GM19351 (cell line): ENCODE measurements at regions not wholly inside any gene's neighbourhood (a gene's known extent, or its start where the extent isn't known, plus 50 kb on each side); places are given as distances from the start of the nearest gene placed in this dataset.

Experiments
- ATAC-seq: cut with Tn5 transposase; IDR thresholded peaks from one replicate; pipeline ENCODE4 v1.9.1; 2021; ENCODE audit warnings: mild to moderate bottlenecking, moderate library complexity; ENCODE audit not compliant: unreplicated experiment

GRCh38 chr2:12964904-12965539 lies 248.3 kb downstream of the TRIB2 start:
- ATAC-seq, result no peak

GRCh38 chr2:12965540-12966269 lies 249.0 kb downstream of the TRIB2 start:
- ATAC-seq, result no peak

DNA sequence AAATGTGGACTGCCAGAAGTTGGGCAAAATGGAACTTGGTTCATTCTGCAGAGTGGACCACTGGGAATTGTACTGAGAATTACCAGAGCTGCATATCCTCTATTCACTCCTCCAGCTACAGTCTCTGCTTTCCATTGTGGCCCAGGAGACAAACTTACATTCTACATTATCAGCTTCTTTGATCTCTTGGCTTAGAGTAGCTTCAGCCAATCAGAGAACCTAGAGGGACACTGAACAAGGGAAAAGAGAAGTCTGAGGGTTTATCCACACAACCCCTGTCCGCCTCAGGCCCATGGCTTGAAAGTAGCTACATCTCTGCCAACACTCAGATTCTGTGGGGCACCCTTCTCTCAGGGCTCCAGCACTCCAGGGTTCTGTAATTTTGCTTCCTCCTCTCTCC lies 251.1 kb downstream of the TRIB2 start:
- no peak for ATAC-seq

- no peak for ATAC-seq
Observed at GRCh38 chr2:12968399-12968798, 251.7 kb downstream of the TRIB2 start.

DNA sequence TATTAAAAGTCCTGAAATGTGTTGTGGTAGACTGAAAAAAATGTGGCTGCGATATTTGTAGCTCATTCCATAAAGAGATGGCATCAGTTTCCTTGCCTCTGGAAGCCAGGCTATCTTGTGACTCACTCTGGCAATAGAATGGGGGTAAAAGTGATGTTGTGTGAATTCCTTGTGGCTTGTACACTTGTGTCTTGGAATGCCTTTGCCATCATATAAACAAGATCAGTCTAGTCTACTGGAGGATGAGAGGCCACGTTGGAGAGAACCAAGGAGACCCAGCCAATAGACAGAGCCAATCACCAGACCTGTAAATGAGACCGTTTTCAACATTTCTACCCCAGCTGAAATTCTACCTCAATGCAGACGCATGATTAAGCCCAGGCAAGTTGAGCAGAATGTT lies 254.1 kb downstream of the TRIB2 start:
- no peak for ATAC-seq

DNA sequence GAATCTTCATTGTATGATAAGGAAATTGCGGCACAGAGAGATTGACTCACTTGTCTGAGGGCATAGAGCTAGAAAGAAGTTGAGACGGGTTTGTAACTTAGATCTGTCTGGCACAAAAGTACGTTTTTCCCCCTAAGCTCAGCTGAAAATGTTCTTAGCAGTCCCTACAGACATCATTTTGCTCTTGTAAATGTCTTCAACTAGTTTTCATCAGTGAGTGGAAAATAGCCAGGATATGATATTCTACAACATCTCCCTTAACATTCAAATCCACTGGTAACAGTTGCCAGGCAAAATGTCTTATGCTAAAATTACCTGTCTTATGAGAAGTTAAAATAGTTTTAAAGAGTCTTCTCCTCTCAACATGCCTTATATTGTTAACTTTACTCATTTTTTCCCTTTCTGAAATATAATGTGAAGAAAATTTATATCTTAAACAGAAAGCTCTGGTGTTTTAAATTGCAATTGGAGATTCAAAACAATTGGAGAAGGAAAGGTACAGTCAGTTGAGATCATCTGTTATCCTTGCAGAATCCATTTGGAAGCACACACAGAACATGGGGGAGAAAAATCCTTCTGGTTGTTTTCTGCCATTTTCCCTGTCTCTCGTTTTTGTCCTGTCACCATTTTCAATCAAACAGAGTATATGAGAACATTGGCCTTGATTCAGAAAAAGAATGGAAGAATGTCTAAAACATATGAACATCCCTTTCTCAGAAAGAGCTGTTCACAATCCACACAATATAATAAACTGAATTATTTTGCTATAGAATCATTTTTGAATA lies 255.0 kb downstream of the TRIB2 start:
- ATAC-seq, result no peak

DNA sequence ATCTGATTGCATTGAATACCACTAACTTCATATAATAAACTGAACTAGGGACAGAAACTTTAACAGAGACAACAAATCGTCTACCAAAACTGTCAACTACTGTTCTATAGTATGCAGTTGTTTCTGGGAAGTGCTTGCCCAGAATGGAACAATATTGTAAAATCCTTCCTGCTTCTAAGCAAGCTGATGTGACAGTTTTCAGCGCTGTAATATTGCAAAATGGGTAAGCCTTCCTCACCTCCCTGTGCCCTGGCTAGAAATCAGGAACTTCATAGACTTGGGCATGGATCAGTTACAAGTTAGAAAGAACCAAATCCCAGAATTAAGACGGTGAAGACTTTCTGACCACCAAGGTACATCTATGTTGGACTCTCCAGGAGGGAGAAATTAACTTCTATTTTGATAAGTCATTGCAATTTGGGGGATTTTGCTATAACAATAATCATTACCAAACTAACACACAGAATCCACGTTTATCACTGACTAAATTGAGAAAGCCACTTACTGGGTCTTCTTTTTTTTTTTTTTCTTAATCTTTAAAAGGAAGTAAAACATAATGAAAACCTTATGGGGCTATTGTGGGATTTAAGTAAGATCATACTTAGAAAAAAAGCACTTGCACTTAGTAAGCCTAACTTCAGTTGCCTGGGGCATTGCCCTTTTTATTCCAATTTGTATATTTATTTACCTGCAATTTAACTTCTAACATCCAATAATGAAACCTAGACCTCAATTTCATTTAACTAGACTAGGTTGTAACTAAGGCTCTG lies 261.5 kb downstream of the TRIB2 start:
- no peak for ATAC-seq

DNA sequence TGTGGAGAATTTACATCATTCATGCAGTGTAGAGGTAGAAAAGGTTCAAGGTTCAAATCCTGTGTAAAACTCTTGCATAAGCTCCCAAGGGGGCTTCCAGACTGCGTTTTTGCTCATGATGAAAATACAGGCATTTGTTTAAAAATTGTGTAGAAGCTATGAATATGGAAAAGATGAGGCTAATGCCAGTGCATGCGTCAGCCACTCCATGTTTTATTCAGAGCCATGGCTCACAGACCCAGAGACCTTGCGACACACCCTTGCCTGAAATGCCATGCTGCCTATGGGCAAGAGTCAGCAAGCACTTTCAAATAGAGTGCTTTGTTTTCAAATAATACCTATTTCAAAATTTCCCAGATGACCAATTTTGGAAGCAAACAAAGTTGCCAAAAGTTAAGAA lies 262.3 kb downstream of the TRIB2 start:
- ATAC-seq, result no peak

- no peak for ATAC-seq
Observed at GRCh38 chr2:12980817-12981216, 264.1 kb downstream of the TRIB2 start.

DNA sequence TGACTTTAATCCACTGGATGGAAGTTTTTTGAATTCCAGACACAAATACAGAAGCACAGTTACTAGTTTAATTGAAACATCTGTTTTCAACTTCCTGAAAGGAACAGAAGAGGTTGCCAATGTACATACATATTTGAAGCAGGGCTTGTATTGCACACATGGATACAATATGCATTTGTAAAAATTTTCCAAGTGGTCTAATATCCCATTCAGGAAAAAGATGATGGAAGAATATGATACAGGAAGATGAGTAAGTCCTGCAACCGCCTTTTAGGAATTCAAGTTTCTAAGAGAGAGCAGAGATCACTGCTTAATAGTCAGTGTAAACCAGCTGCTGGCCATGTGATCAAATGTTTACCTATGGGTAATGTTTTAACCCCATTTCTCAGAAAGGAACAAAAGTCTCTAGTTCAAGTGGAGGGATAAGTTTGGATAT lies 265.4 kb downstream of the TRIB2 start:
- ATAC-seq, result no peak

GRCh38 chr2:12987246-12987645 lies 270.5 kb downstream of the TRIB2 start:
- ATAC-seq, result no peak

- ATAC-seq, result no peak
Observed at GRCh38 chr2:12988279-12988678, 271.5 kb downstream of the TRIB2 start.

DNA sequence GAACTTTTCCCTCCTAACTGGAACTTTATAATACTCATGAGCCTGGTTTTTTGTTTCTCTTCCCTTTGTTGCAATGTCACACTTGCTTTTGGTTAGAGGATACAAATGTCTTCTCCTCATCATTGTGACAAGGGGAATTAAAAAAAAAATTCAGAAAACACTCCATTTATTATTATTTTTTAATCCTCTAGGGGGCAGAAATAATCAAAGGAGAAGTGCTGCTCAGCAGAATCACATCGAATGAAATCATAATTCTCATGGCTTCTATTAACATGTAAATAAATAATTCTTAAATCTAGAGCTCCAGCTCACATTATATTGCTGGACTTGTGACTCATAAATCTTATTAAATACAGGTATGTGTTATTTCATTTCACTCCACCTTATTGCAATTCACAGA lies 273.8 kb downstream of the TRIB2 start:
- ATAC-seq, result no peak

GRCh38 chr2:12998685-12999084 lies 281.9 kb downstream of the TRIB2 start:
- no peak for ATAC-seq

GRCh38 chr2:13000664-13001363 lies 284.1 kb downstream of the TRIB2 start:
- ATAC-seq, result no peak

DNA sequence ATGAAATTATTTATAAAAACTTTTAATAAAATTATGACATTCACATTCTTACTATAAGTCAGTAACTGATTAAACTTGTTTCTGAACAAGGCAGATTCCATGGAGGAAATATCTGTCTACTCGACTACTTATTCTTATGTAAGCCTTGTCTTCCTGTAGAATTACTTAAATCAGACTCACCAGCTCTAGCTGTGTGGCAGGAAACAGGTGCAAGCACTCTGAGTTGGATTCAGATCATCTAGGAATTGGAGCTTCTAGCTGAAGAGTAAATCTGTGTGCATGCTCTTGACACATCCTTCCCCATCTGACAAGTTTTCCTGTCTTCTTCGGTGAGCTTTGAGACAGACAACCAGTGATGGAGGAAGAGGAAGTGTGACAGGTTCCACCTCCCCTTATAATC lies 284.7 kb downstream of the TRIB2 start:
- no peak for ATAC-seq

GRCh38 chr2:13002536-13003331 lies 286.0 kb downstream of the TRIB2 start:
- no peak for ATAC-seq

GRCh38 chr2:13003500-13003899 lies 286.8 kb downstream of the TRIB2 start:
- ATAC-seq, result no peak

DNA sequence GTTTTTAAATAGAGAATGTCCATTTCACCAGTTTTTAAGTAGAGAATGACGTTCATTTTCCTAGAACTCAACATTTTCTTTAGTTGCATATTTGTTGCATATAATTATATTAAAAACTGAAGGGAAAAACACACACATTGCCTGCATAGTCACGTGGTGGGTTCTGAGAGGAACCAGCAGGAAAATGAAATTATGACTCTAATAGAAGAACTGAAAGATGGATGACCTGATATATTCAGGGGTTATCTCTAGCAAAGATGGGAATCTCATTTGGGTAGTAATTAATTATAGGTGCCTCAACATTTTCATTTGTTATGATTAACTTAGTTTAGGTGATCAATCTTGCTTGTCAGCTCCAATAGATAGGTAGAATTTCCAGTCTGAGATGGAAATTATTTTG lies 288.3 kb downstream of the TRIB2 start:
- ATAC-seq, result no peak
